ENCODE measurements at regions not wholly inside any gene's neighbourhood (a gene's known extent, or its start where the extent isn't known, plus 50 kb on each side); places are given as distances from the start of the nearest gene placed in this dataset.

GRCh38 chr9:120291050-120291449 lies 288.9 kb downstream of the CDK5RAP2 start:
- H3K9me3 Mint-ChIP-seq, result no peaks in the 10 kb centered on the region
- H3K27ac Mint-ChIP-seq, result no peak overlapping the region
- H3K4me1 Mint-ChIP-seq, result no peaks in the 10 kb centered on the region
- 97% methylated on average over 3 of the region's 3 CpGs for WGBS (ENCODE audit: insufficient coverage)
- no peaks in the 10 kb centered on the region for H3K9me3 ChIP-seq (ENCODE audit: control insufficient read depth, insufficient read depth, low read length)
- intact Hi-C loops (cut with micrococcal nuclease), result no loop called here
- no peaks in the 10 kb centered on the region for H3K27me3 ChIP-seq (ENCODE audit: control insufficient read depth, insufficient read depth, low read length)
- H3K36me3 ChIP-seq (ENCODE audit: control insufficient read depth, insufficient read depth, low read length), result no peaks in the 10 kb centered on the region
- DNase-seq, result no peak
- no peak for ATAC-seq
- no peak overlapping the region for H3K27ac ChIP-seq (ENCODE audit: low read length)
- H3K4me3 Mint-ChIP-seq, result no peak overlapping the region
- H3K4me3 ChIP-seq (ENCODE audit: low read length), result no peak overlapping the region
- no peaks in the 10 kb centered on the region for H3K36me3 Mint-ChIP-seq
- H3K4me1 ChIP-seq (ENCODE audit: control insufficient read depth, insufficient read depth, low read length), result no peaks in the 10 kb centered on the region
- H3K27me3 Mint-ChIP-seq (ENCODE audit: low read depth in 2 of 2), result peaks cover 0 to 2% of the 10 kb centered on the region in 2 donors
- no peak for TF ChIP-seq CTCF (IDR thresholded peaks at IDR 0.05)

GRCh38 chr9:120289990-120290975 lies 289.7 kb downstream of the CDK5RAP2 start:
- Histone ChIP-seq H3K27ac (ENCODE audit: low read length) (no peak overlapping the region), H3K4me3 (ENCODE audit: low read length) (no peak overlapping the region), H3K4me1 (ENCODE audit: control insufficient read depth, insufficient read depth, low read length) (no peaks in the 10 kb centered on the region), H3K36me3 (ENCODE audit: control insufficient read depth, insufficient read depth, low read length) (no peaks in the 10 kb centered on the region), H3K9me3 (ENCODE audit: control insufficient read depth, insufficient read depth, low read length) (no peaks in the 10 kb centered on the region), H3K27me3 (ENCODE audit: control insufficient read depth, insufficient read depth, low read length) (no peaks in the 10 kb centered on the region)
- TF ChIP-seq CTCF (IDR thresholded peaks at IDR 0.05), result no peak
- H3K27ac Mint-ChIP-seq, result no peak overlapping the region
- WGBS (ENCODE audit: insufficient coverage), result 84% methylated on average over 9 of the region's 9 CpGs
- H3K27me3 Mint-ChIP-seq (ENCODE audit: low read depth in 2 of 2), result peaks cover 0 to 8% of the 10 kb centered on the region in 2 donors
- no peak for DNase-seq
- intact Hi-C loops (cut with micrococcal nuclease), result no loop called here
- H3K4me1 Mint-ChIP-seq, result no peaks in the 10 kb centered on the region
- no peak for ATAC-seq
- no peaks in the 10 kb centered on the region for H3K9me3 Mint-ChIP-seq
- H3K36me3 Mint-ChIP-seq, result no peaks in the 10 kb centered on the region
- H3K4me3 Mint-ChIP-seq, result no peak overlapping the region

- ATAC-seq (no peak), DNase-seq (no peak)
- H3K27ac Mint-ChIP-seq, result no peak overlapping the region
- peaks cover 8% of the 10 kb centered on the region in 2 donors for H3K27me3 Mint-ChIP-seq (ENCODE audit: low read depth in 2 of 2)
- Histone ChIP-seq H3K9me3 (ENCODE audit: control insufficient read depth, insufficient read depth, low read length) (no peaks in the 10 kb centered on the region), H3K4me3 (ENCODE audit: low read length) (no peak overlapping the region), H3K4me1 (ENCODE audit: control insufficient read depth, insufficient read depth, low read length) (no peaks in the 10 kb centered on the region), H3K36me3 (ENCODE audit: control insufficient read depth, insufficient read depth, low read length) (no peaks in the 10 kb centered on the region), H3K27ac (ENCODE audit: low read length) (no peak overlapping the region), H3K27me3 (ENCODE audit: control insufficient read depth, insufficient read depth, low read length) (no peaks in the 10 kb centered on the region)
- no peaks in the 10 kb centered on the region for H3K9me3 Mint-ChIP-seq
- H3K4me3 Mint-ChIP-seq, result no peak overlapping the region
- H3K4me1 Mint-ChIP-seq, result no peaks in the 10 kb centered on the region
- TF ChIP-seq CTCF (IDR thresholded peaks at IDR 0.05), result no peak
- no peaks in the 10 kb centered on the region for H3K36me3 Mint-ChIP-seq
- intact Hi-C loops (cut with micrococcal nuclease), result no loop called here
Measured at GRCh38 chr9:120289098-120289497, 290.9 kb downstream of the CDK5RAP2 start.
